ENCODE measurements at regions not wholly inside any gene's neighbourhood (a gene's known extent, or its start where the extent isn't known, plus 50 kb on each side); places are given as distances from the start of the nearest gene placed in this dataset.

DNA sequence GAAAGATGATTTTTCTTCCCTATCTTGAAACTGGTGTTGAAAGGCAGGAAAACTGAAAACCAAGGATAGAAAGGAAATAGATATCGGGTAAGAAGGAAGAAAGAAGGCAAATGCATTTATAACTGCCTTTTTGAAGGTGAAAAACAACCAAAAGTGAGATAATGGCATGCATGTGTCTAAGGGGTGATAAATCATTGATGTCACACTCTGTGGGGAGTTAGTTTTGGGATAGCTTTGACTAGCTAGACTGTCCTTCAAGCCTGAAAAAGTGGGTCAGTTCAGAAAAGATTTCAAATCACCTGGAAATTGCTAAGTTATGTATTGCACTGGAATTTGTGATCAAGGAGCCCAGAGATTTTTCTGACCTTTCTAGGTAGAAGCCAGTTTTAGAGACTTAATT lies 142.2 kb upstream of the UMPS start:
- no peak for TF ChIP-seq EZH2 (optimal IDR thresholded peaks at IDR 0.05; ENCODE audit: low read depth, low read length)
- TF ChIP-seq, protein P1, sequence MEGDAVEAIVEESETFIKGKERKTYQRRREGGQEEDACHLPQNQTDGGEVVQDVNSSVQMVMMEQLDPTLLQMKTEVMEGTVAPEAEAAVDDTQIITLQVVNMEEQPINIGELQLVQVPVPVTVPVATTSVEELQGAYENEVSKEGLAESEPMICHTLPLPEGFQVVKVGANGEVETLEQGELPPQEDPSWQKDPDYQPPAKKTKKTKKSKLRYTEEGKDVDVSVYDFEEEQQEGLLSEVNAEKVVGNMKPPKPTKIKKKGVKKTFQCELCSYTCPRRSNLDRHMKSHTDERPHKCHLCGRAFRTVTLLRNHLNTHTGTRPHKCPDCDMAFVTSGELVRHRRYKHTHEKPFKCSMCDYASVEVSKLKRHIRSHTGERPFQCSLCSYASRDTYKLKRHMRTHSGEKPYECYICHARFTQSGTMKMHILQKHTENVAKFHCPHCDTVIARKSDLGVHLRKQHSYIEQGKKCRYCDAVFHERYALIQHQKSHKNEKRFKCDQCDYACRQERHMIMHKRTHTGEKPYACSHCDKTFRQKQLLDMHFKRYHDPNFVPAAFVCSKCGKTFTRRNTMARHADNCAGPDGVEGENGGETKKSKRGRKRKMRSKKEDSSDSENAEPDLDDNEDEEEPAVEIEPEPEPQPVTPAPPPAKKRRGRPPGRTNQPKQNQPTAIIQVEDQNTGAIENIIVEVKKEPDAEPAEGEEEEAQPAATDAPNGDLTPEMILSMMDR (IDR thresholded peaks at IDR 0.05; ENCODE audit: low read length), result no peak
